ENCODE measurements at regions not wholly inside any gene's neighbourhood (a gene's known extent, or its start where the extent isn't known, plus 50 kb on each side); places are given as distances from the start of the nearest gene placed in this dataset.
A peak's percentile ranks its signal among the peaks of the same experiment; 100 is the strongest.

GRCh38 chr5:8333485-8333884 lies 464.5 kb downstream of the MTRR start:
- TF ChIP-seq, protein P1, sequence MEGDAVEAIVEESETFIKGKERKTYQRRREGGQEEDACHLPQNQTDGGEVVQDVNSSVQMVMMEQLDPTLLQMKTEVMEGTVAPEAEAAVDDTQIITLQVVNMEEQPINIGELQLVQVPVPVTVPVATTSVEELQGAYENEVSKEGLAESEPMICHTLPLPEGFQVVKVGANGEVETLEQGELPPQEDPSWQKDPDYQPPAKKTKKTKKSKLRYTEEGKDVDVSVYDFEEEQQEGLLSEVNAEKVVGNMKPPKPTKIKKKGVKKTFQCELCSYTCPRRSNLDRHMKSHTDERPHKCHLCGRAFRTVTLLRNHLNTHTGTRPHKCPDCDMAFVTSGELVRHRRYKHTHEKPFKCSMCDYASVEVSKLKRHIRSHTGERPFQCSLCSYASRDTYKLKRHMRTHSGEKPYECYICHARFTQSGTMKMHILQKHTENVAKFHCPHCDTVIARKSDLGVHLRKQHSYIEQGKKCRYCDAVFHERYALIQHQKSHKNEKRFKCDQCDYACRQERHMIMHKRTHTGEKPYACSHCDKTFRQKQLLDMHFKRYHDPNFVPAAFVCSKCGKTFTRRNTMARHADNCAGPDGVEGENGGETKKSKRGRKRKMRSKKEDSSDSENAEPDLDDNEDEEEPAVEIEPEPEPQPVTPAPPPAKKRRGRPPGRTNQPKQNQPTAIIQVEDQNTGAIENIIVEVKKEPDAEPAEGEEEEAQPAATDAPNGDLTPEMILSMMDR (IDR thresholded peaks at IDR 0.05) = no peak
- H3K4me3 Mint-ChIP-seq = no peak overlapping the region
- no peak overlapping the region for H3K27ac Mint-ChIP-seq
- no peaks in the 10 kb centered on the region for H3K36me3 Mint-ChIP-seq (ENCODE audit: low read depth)
- peaks cover 9% of the 10 kb centered on the region for H3K27me3 Mint-ChIP-seq (ENCODE audit: insufficient read depth)
- H3K4me1 Mint-ChIP-seq (ENCODE audit: low read depth) = peaks cover 11% of the 10 kb centered on the region
- no peaks in the 10 kb centered on the region for H3K9me3 Mint-ChIP-seq
- DNase-seq = no peak

DNA sequence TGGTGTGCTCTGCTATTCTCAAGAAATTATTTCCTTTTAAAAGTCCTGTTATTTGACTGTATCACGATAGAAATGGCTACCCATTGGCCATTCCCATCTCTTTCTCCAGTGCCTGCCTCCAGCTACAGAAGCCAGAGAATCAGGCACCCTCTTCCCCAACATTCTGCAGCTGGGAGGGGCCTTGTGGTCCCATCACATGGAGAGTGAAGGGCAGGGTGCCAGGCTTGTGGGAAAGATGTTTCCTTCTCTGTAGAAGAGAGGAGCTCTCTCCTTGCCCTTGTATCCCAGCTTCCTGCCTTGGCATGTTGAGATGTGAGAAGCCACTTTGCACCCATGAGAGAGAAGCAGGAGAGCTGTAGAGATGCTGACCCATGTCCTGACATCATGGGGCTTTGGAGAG lies 465.0 kb downstream of the MTRR start:
- peaks cover 9% of the 10 kb centered on the region for H3K27me3 Mint-ChIP-seq (ENCODE audit: insufficient read depth)
- no peak overlapping the region for H3K27ac Mint-ChIP-seq
- TF ChIP-seq, protein P1 (IDR thresholded peaks at IDR 0.05) = no peak
- no peaks in the 10 kb centered on the region for H3K9me3 Mint-ChIP-seq
- H3K36me3 Mint-ChIP-seq (ENCODE audit: low read depth) = no peaks in the 10 kb centered on the region
- no peak overlapping the region for H3K4me3 Mint-ChIP-seq
- no peak for DNase-seq
- H3K4me1 Mint-ChIP-seq (ENCODE audit: low read depth) = peaks cover 11% of the 10 kb centered on the region

DNA sequence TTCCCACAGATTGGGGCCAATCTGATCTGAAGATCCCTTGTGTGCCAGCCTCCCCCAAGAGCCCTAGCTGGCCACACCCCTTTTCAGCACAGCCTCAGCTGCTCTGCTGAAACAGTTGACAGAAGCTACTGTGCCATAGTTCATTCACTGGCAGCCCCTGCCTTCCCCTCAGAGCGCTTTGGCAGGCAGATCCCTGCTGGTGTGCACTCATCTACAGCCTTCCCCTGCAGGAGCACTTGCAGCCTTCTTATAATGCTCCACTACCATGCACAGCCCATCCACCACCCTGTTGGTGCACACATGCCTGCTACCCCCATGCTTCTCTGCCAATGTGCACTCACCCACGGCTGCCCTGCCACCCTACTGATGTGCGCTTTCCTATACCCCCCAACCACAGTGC lies 471.3 kb downstream of the MTRR start:
- Mint-ChIP-seq H3K27ac (no peak overlapping the region), H3K9me3 (no peaks in the 10 kb centered on the region), H3K27me3 (ENCODE audit: insufficient read depth) (peaks cover 5% of the 10 kb centered on the region), H3K4me1 (ENCODE audit: low read depth) (peaks cover 14% of the 10 kb centered on the region), H3K4me3 (peak overlapping the region; percentile 73; the same call in 1 of the 2 replicates), H3K36me3 (ENCODE audit: low read depth) (no peaks in the 10 kb centered on the region)
- TF ChIP-seq, protein P1 (IDR thresholded peaks at IDR 0.05) = no peak
- no peak for DNase-seq

GRCh38 chr5:8340739-8341344 lies 471.9 kb downstream of the MTRR start:
- no peak overlapping the region for H3K27ac Mint-ChIP-seq

GRCh38 chr5:8341406-8341805 lies 472.5 kb downstream of the MTRR start:
- Mint-ChIP-seq H3K4me1 (ENCODE audit: low read depth) (peaks cover 14% of the 10 kb centered on the region), H3K9me3 (no peaks in the 10 kb centered on the region), H3K27me3 (ENCODE audit: insufficient read depth) (peaks cover 3% of the 10 kb centered on the region), H3K36me3 (ENCODE audit: low read depth) (no peaks in the 10 kb centered on the region), H3K4me3 (no peak overlapping the region), H3K27ac (no peak overlapping the region)
- DNase-seq = no peak
- TF ChIP-seq, protein P1 (IDR thresholded peaks at IDR 0.05) = no peak

More at GRCh38 chr5:8340739-8341344, 471.9 kb downstream of the MTRR start:
- Mint-ChIP-seq H3K36me3 (ENCODE audit: low read depth) (no peaks in the 10 kb centered on the region), H3K4me3 (peak overlapping the region; percentile 73; the same call in 1 of the 2 replicates), H3K27me3 (ENCODE audit: insufficient read depth) (peaks cover 3% of the 10 kb centered on the region), H3K4me1 (ENCODE audit: low read depth) (peaks cover 14% of the 10 kb centered on the region), H3K9me3 (no peaks in the 10 kb centered on the region)
- peak; percentile 18 for DNase-seq
- TF ChIP-seq, protein P1 (IDR thresholded peaks at IDR 0.05) = peak; percentile 73
